ENCODE measurements at regions not wholly inside any gene's neighbourhood (a gene's known extent, or its start where the extent isn't known, plus 50 kb on each side); places are given as distances from the start of the nearest gene placed in this dataset.

GRCh38 chr5:135643881-135644766, 65.3 kb upstream of the CXCL14 start:
- no peak for DNase-seq (ENCODE audit: extremely low read depth in 1 of 11, low read depth in 9 of 11, low spot score in 4 of 11)

- DNase-seq (ENCODE audit: extremely low read depth in 1 of 11, low read depth in 9 of 11, low spot score in 4 of 11): no peak
These were observed 64.1 kb upstream of the CXCL14 start for GRCh38 chr5:135642934-135643333.

GRCh38 chr5:135642488-135642870, 63.7 kb upstream of the CXCL14 start:
- no peak for DNase-seq (ENCODE audit: extremely low read depth in 1 of 11, low read depth in 9 of 11, low spot score in 4 of 11)

GRCh38 chr5:135641734-135642487, 63.1 kb upstream of the CXCL14 start:
- DNase-seq (ENCODE audit: extremely low read depth in 1 of 11, low read depth in 9 of 11, low spot score in 4 of 11): no peak

- no peak for DNase-seq (ENCODE audit: extremely low read depth in 1 of 11, low read depth in 9 of 11, low spot score in 4 of 11)
These were observed 62.5 kb upstream of the CXCL14 start for GRCh38 chr5:135641319-135641718.

GRCh38 chr5:135635451-135635850, 56.7 kb upstream of the CXCL14 start:
- peak in 7 of 11 donors; percentile 3 to 39 (median 10) for DNase-seq (ENCODE audit: extremely low read depth in 1 of 11, low read depth in 9 of 11, low spot score in 4 of 11)

- DNase-seq (ENCODE audit: extremely low read depth in 1 of 11, low read depth in 9 of 11, low spot score in 4 of 11): no peak
These were observed 54.0 kb upstream of the CXCL14 start for GRCh38 chr5:135632798-135633197.

GRCh38 chr5:135631391-135631790, 52.6 kb upstream of the CXCL14 start:
- DNase-seq (ENCODE audit: extremely low read depth in 1 of 11, low read depth in 9 of 11, low spot score in 4 of 11): no peak

GRCh38 chr5:135629666-135630065, 50.9 kb upstream of the CXCL14 start:
- no peak for DNase-seq (ENCODE audit: extremely low read depth in 1 of 11, low read depth in 9 of 11, low spot score in 4 of 11)

- no peak for DNase-seq (ENCODE audit: extremely low read depth in 1 of 11, low read depth in 9 of 11, low spot score in 4 of 11)
These were observed 50.2 kb upstream of the CXCL14 start for GRCh38 chr5:135628771-135629563.
